Coronary artery (tissue), 2 donors: ENCODE measurements at regions not wholly inside any gene's neighbourhood (a gene's known extent, or its start where the extent isn't known, plus 50 kb on each side); places are given as distances from the start of the nearest gene placed in this dataset.

Experiments
- DNase-seq: peaks from one replicate; pipeline ENCODE4 v3.0.0-alpha.2; 2017; ENCODE audit warnings: low spot score
- H3K27ac ChIP-seq, 2 donors: fragments of 200-600 bp; sonication (generic); one replicate each; pipeline ENCODE4 v1.5.1; 2016 to 2019
- H3K4me3 ChIP-seq: fragments of 200-600 bp; sonication (generic); 2 replicates; pipeline ENCODE4 v1.5.1; 2016; ENCODE audit warnings: mild to moderate bottlenecking, moderate library complexity
- TF ChIP-seq, protein P1 (sequence below): fragments of 200-600 bp; sonication (generic); IDR thresholded peaks from one replicate; pipeline ENCODE4 v1.5.1; 2019; ENCODE audit warnings: antibody characterized with exemption

DNA sequence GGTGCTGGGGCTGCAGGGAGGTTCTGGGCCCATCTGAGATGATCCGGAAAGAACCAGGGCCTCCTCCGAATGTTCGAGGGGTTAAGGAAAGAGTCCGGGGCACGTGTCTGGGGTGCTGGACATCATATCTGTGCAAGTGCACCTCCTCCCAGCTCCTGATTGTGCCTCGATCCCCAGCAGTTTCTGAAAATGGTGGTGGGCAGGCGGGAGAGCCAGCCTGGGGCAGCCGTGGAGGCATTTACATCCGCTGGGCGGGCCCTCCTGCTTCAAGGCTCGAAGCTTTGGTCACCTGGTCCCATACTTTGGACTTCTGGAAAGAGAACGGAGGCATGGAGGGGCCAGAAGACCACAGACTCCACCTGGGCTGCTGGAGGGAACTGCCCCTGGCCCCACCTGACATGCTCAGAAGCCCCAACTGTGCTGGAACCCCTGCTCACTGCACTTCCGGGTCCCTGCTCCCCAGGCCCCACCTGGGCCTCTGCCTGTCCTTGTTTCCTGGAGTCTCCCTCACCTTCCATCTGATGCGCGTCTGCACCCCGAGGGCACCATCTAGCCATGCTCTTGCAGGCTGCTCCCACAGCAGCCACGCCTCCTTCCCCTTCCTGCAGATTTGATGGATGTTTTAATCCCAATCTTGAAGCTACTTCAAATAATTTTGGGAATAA lies 119.2 kb upstream of the HDAC4 start:
- Histone ChIP-seq H3K27ac (no peak overlapping the region), H3K4me3 (no peak overlapping the region)
- DNase-seq = no peak
- TF ChIP-seq, protein P1, sequence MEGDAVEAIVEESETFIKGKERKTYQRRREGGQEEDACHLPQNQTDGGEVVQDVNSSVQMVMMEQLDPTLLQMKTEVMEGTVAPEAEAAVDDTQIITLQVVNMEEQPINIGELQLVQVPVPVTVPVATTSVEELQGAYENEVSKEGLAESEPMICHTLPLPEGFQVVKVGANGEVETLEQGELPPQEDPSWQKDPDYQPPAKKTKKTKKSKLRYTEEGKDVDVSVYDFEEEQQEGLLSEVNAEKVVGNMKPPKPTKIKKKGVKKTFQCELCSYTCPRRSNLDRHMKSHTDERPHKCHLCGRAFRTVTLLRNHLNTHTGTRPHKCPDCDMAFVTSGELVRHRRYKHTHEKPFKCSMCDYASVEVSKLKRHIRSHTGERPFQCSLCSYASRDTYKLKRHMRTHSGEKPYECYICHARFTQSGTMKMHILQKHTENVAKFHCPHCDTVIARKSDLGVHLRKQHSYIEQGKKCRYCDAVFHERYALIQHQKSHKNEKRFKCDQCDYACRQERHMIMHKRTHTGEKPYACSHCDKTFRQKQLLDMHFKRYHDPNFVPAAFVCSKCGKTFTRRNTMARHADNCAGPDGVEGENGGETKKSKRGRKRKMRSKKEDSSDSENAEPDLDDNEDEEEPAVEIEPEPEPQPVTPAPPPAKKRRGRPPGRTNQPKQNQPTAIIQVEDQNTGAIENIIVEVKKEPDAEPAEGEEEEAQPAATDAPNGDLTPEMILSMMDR = no peak

DNA sequence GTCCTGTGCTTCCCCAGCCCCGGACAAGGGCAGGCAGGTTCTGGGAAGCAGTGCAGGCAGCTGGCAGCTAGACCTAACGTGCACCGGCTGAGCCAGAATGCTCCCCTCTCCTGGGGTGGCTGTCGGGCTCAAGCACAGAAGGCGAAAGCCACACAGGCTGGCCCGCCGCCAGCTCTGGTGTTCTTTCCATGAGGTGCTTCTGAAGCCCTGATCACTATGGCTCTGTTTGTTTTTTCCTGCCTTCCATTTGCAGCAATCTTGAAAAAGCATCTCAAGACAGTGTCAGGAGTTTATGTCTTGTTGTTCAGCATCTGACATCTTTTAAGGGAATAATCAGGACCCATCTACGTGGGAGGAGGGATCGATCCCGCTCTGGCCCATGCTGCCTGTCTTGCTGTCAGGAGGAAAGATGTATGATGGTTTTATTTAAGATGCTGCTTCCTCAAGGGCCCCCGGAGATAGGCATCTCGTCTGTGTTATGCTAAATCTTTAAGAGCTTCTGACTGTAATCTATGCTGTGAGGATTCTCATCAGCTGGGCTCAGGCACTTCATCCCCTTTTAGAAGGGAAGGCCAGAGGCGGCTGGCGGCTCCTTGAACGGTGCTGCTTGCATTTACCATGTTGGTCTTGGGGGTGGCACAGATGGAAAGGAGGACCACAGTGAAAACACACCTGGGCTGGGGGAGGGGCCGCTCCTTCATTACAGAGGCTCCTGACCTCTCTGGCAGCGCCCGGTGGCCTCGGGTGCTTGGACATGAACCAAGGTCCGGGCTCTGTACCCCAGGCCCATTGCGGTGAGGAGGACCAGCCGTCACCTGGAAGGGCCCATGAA lies 118.5 kb upstream of the HDAC4 start:
- H3K4me3 ChIP-seq = no peak overlapping the region
- TF ChIP-seq, protein P1 = no peak
- no peak for DNase-seq
- no peak overlapping the region for H3K27ac ChIP-seq

DNA sequence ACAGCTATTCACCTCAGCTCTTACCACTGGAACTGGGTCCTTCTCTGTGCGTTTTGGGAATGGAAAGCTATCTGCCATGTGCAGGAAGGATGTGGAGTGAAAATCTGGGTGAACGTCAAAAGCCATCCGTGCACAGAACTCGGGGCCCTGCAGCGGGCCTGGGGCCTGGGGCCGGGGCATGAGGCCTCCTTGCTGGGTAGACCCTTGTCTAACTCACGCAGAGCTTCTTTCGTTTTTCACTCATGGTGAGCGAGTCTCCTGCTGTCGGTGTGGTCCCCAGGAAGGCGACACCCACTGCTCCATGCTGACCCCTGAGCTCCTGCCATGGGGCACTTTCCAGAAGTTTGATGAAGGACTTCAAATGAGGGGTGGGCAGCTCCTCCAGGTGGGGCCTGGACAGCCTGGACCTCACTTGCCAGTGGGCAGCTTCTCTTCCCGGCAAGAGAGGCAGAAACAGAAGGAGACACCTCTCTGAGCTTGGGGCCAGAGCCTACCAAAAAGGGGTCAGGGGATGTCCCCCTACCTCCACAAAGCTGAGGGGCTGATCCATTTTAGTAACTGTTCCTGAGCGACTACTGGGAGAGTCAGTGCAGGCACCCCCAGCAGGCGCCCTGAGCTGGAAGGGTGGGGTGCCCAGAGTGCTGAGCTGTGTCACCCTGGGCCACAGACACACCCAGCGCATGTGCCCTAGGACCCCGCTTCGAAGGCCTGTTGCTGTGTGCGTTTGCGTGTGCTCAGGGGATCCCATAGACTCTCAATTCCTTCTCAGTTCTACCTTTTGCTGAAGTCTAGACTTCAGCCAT lies 117.7 kb upstream of the HDAC4 start:
- DNase-seq = no peak
- TF ChIP-seq, protein P1 = no peak
- H3K27ac ChIP-seq = no peak overlapping the region
- no peak overlapping the region for H3K4me3 ChIP-seq

DNA sequence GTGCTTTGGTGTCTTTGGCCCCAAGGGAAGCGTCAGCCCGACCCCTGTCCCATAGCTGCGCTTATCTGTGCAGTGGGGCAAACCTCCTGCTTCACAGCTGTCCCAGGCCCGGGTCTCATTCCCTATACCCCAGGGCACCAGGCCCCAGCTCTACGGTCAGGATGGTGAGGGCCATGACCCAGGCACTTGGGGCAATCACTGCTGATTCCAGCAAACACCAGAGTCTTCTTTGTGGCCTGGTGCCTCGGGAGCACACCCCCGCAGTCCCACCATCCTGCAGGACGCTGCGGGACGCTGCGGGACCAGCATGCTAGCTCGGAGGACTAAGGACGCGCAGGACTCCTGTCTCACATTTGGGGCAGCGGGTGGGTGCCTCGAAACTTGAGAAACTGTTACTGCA lies 116.9 kb upstream of the HDAC4 start:
- H3K27ac ChIP-seq = no peak overlapping the region
- H3K4me3 ChIP-seq = no peak overlapping the region
- TF ChIP-seq, protein P1 = no peak
- no peak for DNase-seq

DNA sequence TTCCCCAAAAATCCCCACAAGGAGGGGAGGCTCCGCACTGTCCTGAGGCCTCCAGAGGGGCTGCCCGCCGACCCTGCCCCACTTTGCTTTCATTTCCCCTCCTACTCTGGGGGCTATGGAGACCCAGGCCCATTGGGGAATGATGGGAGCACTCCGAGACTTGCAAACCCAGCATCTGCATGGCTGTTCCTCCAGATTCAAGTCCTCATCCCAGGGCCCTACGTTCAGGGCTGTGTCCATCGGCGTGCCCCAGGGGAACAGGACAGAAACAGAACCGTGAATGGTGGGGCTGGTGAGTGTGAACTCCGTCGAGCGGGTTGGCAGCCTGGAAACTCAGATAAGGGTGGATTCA lies 116.1 kb upstream of the HDAC4 start:
- DNase-seq = no peak
- TF ChIP-seq, protein P1 = no peak
- Histone ChIP-seq H3K4me3 (no peak overlapping the region), H3K27ac (no peak overlapping the region)

DNA sequence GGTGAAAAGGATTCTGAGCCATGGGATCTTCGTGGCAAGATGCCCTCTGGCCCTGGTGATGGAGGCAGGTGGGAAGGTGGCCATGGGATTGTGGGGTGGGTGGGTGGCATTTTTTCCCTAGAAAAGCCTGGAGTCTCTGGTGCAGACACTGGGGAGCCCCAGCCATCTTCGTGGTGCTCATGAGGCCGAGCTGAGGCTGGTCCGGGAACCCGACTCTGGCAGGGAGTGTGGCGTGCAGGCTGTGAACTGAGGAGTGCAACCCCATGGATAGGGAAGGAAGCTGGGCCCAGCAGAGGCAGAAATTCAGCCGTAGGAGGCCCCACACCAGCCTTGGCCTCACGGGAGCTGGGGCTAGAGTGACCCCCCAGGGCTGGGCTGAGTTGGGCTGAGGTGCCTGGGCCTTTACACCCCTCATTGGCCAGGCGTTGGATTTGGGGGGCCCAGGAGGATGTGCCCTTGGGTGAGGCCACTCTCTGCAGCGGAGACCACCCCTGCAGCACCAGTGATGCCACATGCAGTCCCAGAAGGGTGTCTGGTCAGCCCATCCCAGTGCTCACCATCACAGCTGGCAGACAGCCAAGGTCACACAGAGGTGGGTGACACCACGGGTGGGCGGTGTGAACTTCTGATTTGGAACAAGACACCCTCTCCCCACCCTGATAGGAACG lies 115.6 kb upstream of the HDAC4 start:
- Histone ChIP-seq H3K4me3 (no peak overlapping the region), H3K27ac (no peak overlapping the region)
- no peak for DNase-seq
- TF ChIP-seq, protein P1 = no peak
